ENCODE measurements at regions not wholly inside any gene's neighbourhood (a gene's known extent, or its start where the extent isn't known, plus 50 kb on each side); places are given as distances from the start of the nearest gene placed in this dataset.

- no peak for TF ChIP-seq CTCF (conservative IDR thresholded peaks at IDR 0.05; ENCODE audit: control insufficient read depth, insufficient read depth, low read depth, low read length)
- H3K4me3 ChIP-seq (ENCODE audit: control insufficient read depth, low read depth, low read length): no peak overlapping the region
- no peak for DNase-seq (ENCODE audit: low read depth)
Measured at GRCh38 chr14:97452314-97452713, 655.1 kb downstream of the VRK1 start.

GRCh38 chr14:97453991-97454390 lies 656.8 kb downstream of the VRK1 start:
- DNase-seq (ENCODE audit: low read depth): no peak
- TF ChIP-seq CTCF (conservative IDR thresholded peaks at IDR 0.05; ENCODE audit: control insufficient read depth, insufficient read depth, low read depth, low read length): no peak

GRCh38 chr14:97456462-97456861 lies 659.3 kb downstream of the VRK1 start:
- no peak overlapping the region for H3K4me3 ChIP-seq (ENCODE audit: control insufficient read depth, low read depth, low read length)
- DNase-seq (ENCODE audit: low read depth): no peak
- TF ChIP-seq CTCF (conservative IDR thresholded peaks at IDR 0.05; ENCODE audit: control insufficient read depth, insufficient read depth, low read depth, low read length): no peak

More at GRCh38 chr14:97453991-97454390, 656.8 kb downstream of the VRK1 start:
- no peak overlapping the region for H3K4me3 ChIP-seq (ENCODE audit: control insufficient read depth, low read depth, low read length)

GRCh38 chr14:97456958-97457357 lies 659.8 kb downstream of the VRK1 start:
- no peak for DNase-seq (ENCODE audit: low read depth)
- TF ChIP-seq CTCF (conservative IDR thresholded peaks at IDR 0.05; ENCODE audit: control insufficient read depth, insufficient read depth, low read depth, low read length): no peak
- H3K4me3 ChIP-seq (ENCODE audit: control insufficient read depth, low read depth, low read length): no peak overlapping the region

- H3K4me3 ChIP-seq (ENCODE audit: control insufficient read depth, low read depth, low read length): no peak overlapping the region
- no peak for TF ChIP-seq CTCF (conservative IDR thresholded peaks at IDR 0.05; ENCODE audit: control insufficient read depth, insufficient read depth, low read depth, low read length)
- DNase-seq (ENCODE audit: low read depth): no peak
Measured at GRCh38 chr14:97457575-97458085, 660.4 kb downstream of the VRK1 start.

GRCh38 chr14:97458255-97458654 lies 661.1 kb downstream of the VRK1 start:
- DNase-seq (ENCODE audit: low read depth): no peak
- no peak overlapping the region for H3K4me3 ChIP-seq (ENCODE audit: control insufficient read depth, low read depth, low read length)
- no peak for TF ChIP-seq CTCF (conservative IDR thresholded peaks at IDR 0.05; ENCODE audit: control insufficient read depth, insufficient read depth, low read depth, low read length)

Data from fibroblast of mammary gland (primary cell).